NCI-H524 treated with DMSO at 0.1 percent for 48 hours (cell line): ENCODE measurements at regions not wholly inside any gene's neighbourhood (a gene's known extent, or its start where the extent isn't known, plus 50 kb on each side); places are given as distances from the start of the nearest gene placed in this dataset.

Experiments used
- DNase-seq: peaks from one replicate; lab custom pipeline; 2025; lab: John Stamatoyannopoulos, UW

GRCh38 chr1:106962591-106962990, 93.9 kb upstream of the PRMT6 start:
- no peak for DNase-seq

GRCh38 chr1:106964495-106964894, 92.0 kb upstream of the PRMT6 start:
- no peak for DNase-seq

GRCh38 chr1:106968644-106969043, 87.8 kb upstream of the PRMT6 start:
- DNase-seq: no peak

GRCh38 chr1:106969731-106970130, 86.7 kb upstream of the PRMT6 start:
- no peak for DNase-seq

GRCh38 chr1:106972074-106972473, 84.4 kb upstream of the PRMT6 start:
- no peak for DNase-seq

GRCh38 chr1:106975944-106976343, 80.5 kb upstream of the PRMT6 start:
- DNase-seq: no peak

- no peak for DNase-seq
Measured at GRCh38 chr1:106978477-106979322, 77.8 kb upstream of the PRMT6 start.

GRCh38 chr1:106979371-106979770, 77.1 kb upstream of the PRMT6 start:
- no peak for DNase-seq

GRCh38 chr1:106980121-106980520, 76.4 kb upstream of the PRMT6 start:
- DNase-seq: no peak

- DNase-seq: no peak
Measured at GRCh38 chr1:106984801-106985200, 71.7 kb upstream of the PRMT6 start.

GRCh38 chr1:106986603-106987002, 69.9 kb upstream of the PRMT6 start:
- no peak for DNase-seq

- no peak for DNase-seq
Measured at GRCh38 chr1:106995970-106996369, 60.5 kb upstream of the PRMT6 start.

GRCh38 chr1:106998431-106999002, 58.0 kb upstream of the PRMT6 start:
- DNase-seq: no peak

- no peak for DNase-seq
Measured at GRCh38 chr1:107000902-107001301, 55.6 kb upstream of the PRMT6 start.

GRCh38 chr1:107003972-107004371, 52.5 kb upstream of the PRMT6 start:
- DNase-seq: no peak

GRCh38 chr1:107004421-107004820, 52.1 kb upstream of the PRMT6 start:
- no peak for DNase-seq
